ENCODE measurements at regions not wholly inside any gene's neighbourhood (a gene's known extent, or its start where the extent isn't known, plus 50 kb on each side); places are given as distances from the start of the nearest gene placed in this dataset.

- no peak overlapping the region for H2BK5ac ChIP-seq (ENCODE audit: insufficient read length, low read length)
- no peak overlapping the region for H2AFZ ChIP-seq (ENCODE audit: low read length)
- no peak overlapping the region for H3T11ph ChIP-seq (ENCODE audit: low read length)
- H2BK20ac ChIP-seq (ENCODE audit: low read depth, low read length, poor library complexity, severe bottlenecking): no peak overlapping the region
- H4K8ac ChIP-seq (replicated peaks; ENCODE audit: insufficient read length, low read depth, low read length): no peak overlapping the region
- no peak overlapping the region for H3K4me3 Mint-ChIP-seq
- no peak overlapping the region for H4K5ac ChIP-seq (ENCODE audit: insufficient read length, low read depth, low read length)
- no peaks in the 10 kb centered on the region for H3K9me3 ChIP-seq (ENCODE audit: control insufficient read depth, low read depth, low read length)
- no peak overlapping the region for H2BK15ac ChIP-seq (ENCODE audit: low read depth, low read length)
- H3K4me2 ChIP-seq (ENCODE audit: insufficient read depth, insufficient read length, low read length): no peak overlapping the region
- peaks cover 27 to 29% of the 10 kb centered on the region in 2 experiments for H3K4me1 Mint-ChIP-seq
- no peak overlapping the region for H3K14ac ChIP-seq (ENCODE audit: insufficient read depth, low read length)
- no peak overlapping the region for H2AK5ac ChIP-seq (ENCODE audit: insufficient read length, low read length)
- no peak overlapping the region for H3K9ac ChIP-seq (ENCODE audit: extremely low read depth, insufficient read length, low read length)
- no peaks in the 10 kb centered on the region for H3K79me2 ChIP-seq (ENCODE audit: insufficient read depth, low read length)
- peak overlapping the region in 2 of 3 experiments; percentile 16 to 53; a peak in 4 of 7 replicates for H3K27ac Mint-ChIP-seq
- no peak overlapping the region for H3K56ac ChIP-seq (ENCODE audit: insufficient read length, low read depth, low read length)
- no CpG with 5 or more reads among the region's 3 CpGs for WGBS (ENCODE audit: extremely low coverage, insufficient read length, low lambda C conversion rate)
- peaks cover 2% of the 10 kb centered on the region for H3K4me1 ChIP-seq (ENCODE audit: insufficient read depth, low read length)
- H3K27me3 Mint-ChIP-seq (ENCODE audit: low read depth): no peaks in the 10 kb centered on the region
- H3K23me2 ChIP-seq (ENCODE audit: insufficient read length, low read depth, low read length, poor library complexity, severe bottlenecking): no peaks in the 10 kb centered on the region
- H3K36me3 Mint-ChIP-seq (ENCODE audit: insufficient read depth in 1 of 3, low read depth in 3 of 3): no peaks in the 10 kb centered on the region
- H3K9me3 Mint-ChIP-seq: peaks cover 0 to 2% of the 10 kb centered on the region in 2 experiments; a peak in 1 of 5 replicates
- H4K91ac ChIP-seq (ENCODE audit: insufficient read length, low read depth, low read length): no peak overlapping the region
- TF ChIP-seq, protein P1, sequence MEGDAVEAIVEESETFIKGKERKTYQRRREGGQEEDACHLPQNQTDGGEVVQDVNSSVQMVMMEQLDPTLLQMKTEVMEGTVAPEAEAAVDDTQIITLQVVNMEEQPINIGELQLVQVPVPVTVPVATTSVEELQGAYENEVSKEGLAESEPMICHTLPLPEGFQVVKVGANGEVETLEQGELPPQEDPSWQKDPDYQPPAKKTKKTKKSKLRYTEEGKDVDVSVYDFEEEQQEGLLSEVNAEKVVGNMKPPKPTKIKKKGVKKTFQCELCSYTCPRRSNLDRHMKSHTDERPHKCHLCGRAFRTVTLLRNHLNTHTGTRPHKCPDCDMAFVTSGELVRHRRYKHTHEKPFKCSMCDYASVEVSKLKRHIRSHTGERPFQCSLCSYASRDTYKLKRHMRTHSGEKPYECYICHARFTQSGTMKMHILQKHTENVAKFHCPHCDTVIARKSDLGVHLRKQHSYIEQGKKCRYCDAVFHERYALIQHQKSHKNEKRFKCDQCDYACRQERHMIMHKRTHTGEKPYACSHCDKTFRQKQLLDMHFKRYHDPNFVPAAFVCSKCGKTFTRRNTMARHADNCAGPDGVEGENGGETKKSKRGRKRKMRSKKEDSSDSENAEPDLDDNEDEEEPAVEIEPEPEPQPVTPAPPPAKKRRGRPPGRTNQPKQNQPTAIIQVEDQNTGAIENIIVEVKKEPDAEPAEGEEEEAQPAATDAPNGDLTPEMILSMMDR (conservative IDR thresholded peaks at IDR 0.05): no peak
- DNase-seq: no peak
- H2BK120ac ChIP-seq (ENCODE audit: low read depth, low read length, poor library complexity, severe bottlenecking): no peak overlapping the region
- H4K20me1 ChIP-seq (ENCODE audit: control insufficient read depth, insufficient read depth, insufficient read length): no peaks in the 10 kb centered on the region
- no peak overlapping the region for H3K23ac ChIP-seq (ENCODE audit: insufficient read length, low read depth, low read length)
- H3K79me1 ChIP-seq (ENCODE audit: insufficient read depth, low read depth, low read length, poor library complexity, severe bottlenecking): no peaks in the 10 kb centered on the region
- H3K18ac ChIP-seq (ENCODE audit: insufficient read length, low read depth, low read length): no peak overlapping the region
- no peak overlapping the region for H3K27ac ChIP-seq (ENCODE audit: insufficient read length, low read depth, low read length)
- H2BK12ac ChIP-seq (ENCODE audit: insufficient read length, low read depth, low read length): no peak overlapping the region
- no peaks in the 10 kb centered on the region for H3K27me3 ChIP-seq (ENCODE audit: insufficient read depth, low read length)
- H3K4ac ChIP-seq (ENCODE audit: low read depth, low read length): no peak overlapping the region
Observed at GRCh38 chr13:59533561-59534555, 629.9 kb downstream of the DIAPH3 start.
